B cell (primary cell): ENCODE measurements at regions not wholly inside any gene's neighbourhood (a gene's known extent, or its start where the extent isn't known, plus 50 kb on each side); places are given as distances from the start of the nearest gene placed in this dataset.

Experiments used
- ATAC-seq: fragments of 200-7000 bp; cut with Tn5 transposase; one replicate; pipeline ENCODE4 v1.10.0; 2021; ENCODE audit warnings: low read depth, mild to moderate bottlenecking, moderate number of reproducible peaks, moderate library complexity
- CTCF ChIA-PET: fragments of 350-600 bp; sonication (Branson Sonifier 250); formaldehyde crosslinking; loops from one replicate; lab custom pipeline; 2021; ENCODE audit warnings: antibody characterized with exemption, inconsistent platforms; lab: Charles Lee
- POLR2A ChIA-PET: fragments of 350-600 bp; sonication (Branson Sonifier 250); formaldehyde crosslinking; loops from one replicate; lab custom pipeline; 2021; ENCODE audit warnings: antibody characterized with exemption; lab: Charles Lee
- DNase-seq: peaks from one replicate; pipeline ENCODE4 v3.0.0; 2013
- H2AFZ ChIP-seq: 2 replicates; pipeline ENCODE4 v1.6.1; 2012; ENCODE audit warnings: mild to moderate bottlenecking, low read depth, low read length; ENCODE audit not compliant: insufficient read depth, poor library complexity, severe bottlenecking
- H3K27ac ChIP-seq, 2 donors: 1 replicate in 1 of 2; 2 replicates in 1 of 2; pipeline ENCODE4 v1.5.1; 2012 to 2013; ENCODE audit warnings: low read length in 2 of 2, mild to moderate bottlenecking in 2 of 2, moderate library complexity in 1 of 2
- H3K27me3 ChIP-seq, 4 experiments: fragments of 200-600 bp in 1 of 4; sonication (generic) in 1 of 4; replicated peaks in 1 of 4; 1 replicate in 2 of 4; 2 replicates in 2 of 4; pipeline versions ENCODE4 v1.6.1 to v1.7.0; 2013 to 2016; ENCODE audit warnings: low read length in 3 of 4, mild to moderate bottlenecking in 2 of 4, mixed read lengths in 1 of 4, moderate library complexity in 1 of 4; ENCODE audit not compliant: insufficient read depth in 4 of 4, control insufficient read depth in 3 of 4; ENCODE audit errors: control extremely low read depth in 1 of 4
- H3K36me3 ChIP-seq, 2 experiments: replicated peaks in 1 of 2; 1 replicate in 1 of 2; 2 replicates in 1 of 2; pipeline versions ENCODE4 v1.6.1 to v1.7.1; 2013; ENCODE audit warnings: low read length in 1 of 2; ENCODE audit not compliant: insufficient read depth in 2 of 2, control insufficient read depth in 1 of 2; ENCODE audit errors: control extremely low read depth in 1 of 2, extremely low read depth in 1 of 2
- H3K4me1 ChIP-seq, 2 donors: fragments of 200-600 bp in 1 of 2; sonication (generic) in 1 of 2; 1 replicate in 1 of 2; 2 replicates in 1 of 2; pipeline versions ENCODE4 v1.5.1 to v1.6.1; 2013 to 2017; ENCODE audit warnings: low read length in 2 of 2; ENCODE audit not compliant: control insufficient read depth in 2 of 2, insufficient read depth in 2 of 2
- H3K4me2 ChIP-seq: replicated peaks from 2 replicates; pipeline ENCODE3; 2012; ENCODE audit warnings: mild to moderate bottlenecking, low read depth, low read length; ENCODE audit not compliant: poor library complexity, severe bottlenecking
- H3K4me3 ChIP-seq, 5 experiments: fragments of 200-600 bp in 1 of 5; sonication (generic) in 1 of 5; 1 replicate in 3 of 5; 2 replicates in 2 of 5; pipeline versions ENCODE4 v1.5.1 to v1.7.0; 2011 to 2016; ENCODE audit warnings: low read length in 4 of 5, mild to moderate bottlenecking in 4 of 5, low read depth in 2 of 5, control low read depth in 1 of 5, moderate library complexity in 1 of 5; ENCODE audit not compliant: insufficient read depth in 1 of 5; ENCODE audit errors: control extremely low read depth in 1 of 5, extremely low read depth in 1 of 5
- H3K79me2 ChIP-seq: fragments of 200-600 bp; sonication (generic); one replicate; pipeline ENCODE4 v1.6.0; 2016; ENCODE audit warnings: low read length; ENCODE audit not compliant: control insufficient read depth, insufficient read depth
- H3K9ac ChIP-seq: fragments of 200-600 bp; sonication (generic); 2 replicates; pipeline ENCODE4 v1.6.1; 2017; ENCODE audit warnings: mild to moderate bottlenecking, low read length, moderate library complexity
- H3K9me3 ChIP-seq, 3 donors: one replicate each; pipeline versions ENCODE4 v1.6.1 to v1.7.1; 2013; ENCODE audit warnings: low read length in 2 of 3; ENCODE audit not compliant: control insufficient read depth in 2 of 3, insufficient read depth in 1 of 3; ENCODE audit errors: control extremely low read depth in 1 of 3
- H4K20me1 ChIP-seq: 2 replicates; pipeline ENCODE4 v1.6.0; 2012; ENCODE audit warnings: mild to moderate bottlenecking, low read length; ENCODE audit not compliant: insufficient read depth, control insufficient read depth, poor library complexity, severe bottlenecking
- H3K27ac Mint-ChIP-seq: one replicate; pipeline ENCODE4 v1.8.0; 2021; ENCODE audit warnings: mixed read lengths
- H3K27me3 Mint-ChIP-seq: one replicate; pipeline ENCODE4 v1.8.0; 2021; ENCODE audit warnings: mixed read lengths
- H3K4me1 Mint-ChIP-seq: one replicate; pipeline ENCODE4 v1.8.0; 2021; ENCODE audit warnings: mixed read lengths
- H3K4me3 Mint-ChIP-seq: one replicate; pipeline ENCODE4 v1.8.0; 2021; ENCODE audit warnings: mixed read lengths
- H3K9me3 Mint-ChIP-seq: one replicate; pipeline ENCODE4 v1.8.0; 2022; ENCODE audit warnings: mixed read lengths; ENCODE audit not compliant: insufficient read depth
- EZH2 ChIP-seq: IDR thresholded peaks from 2 replicates; pipeline ENCODE4 v1.6.1; 2012; ENCODE audit warnings: borderline replicate concordance, low read depth, mild to moderate bottlenecking, moderate library complexity, low read length; ENCODE audit not compliant: insufficient read depth, poor library complexity, severe bottlenecking
- WGBS: methylation state at CpG from one replicate; pipeline ENCODE4 v1.1.5; 2013; ENCODE audit warnings: missing lambda C conversion rate; ENCODE audit not compliant: insufficient coverage; 5-methylcytosine and 5-hydroxymethylcytosine counted together
- intact Hi-C: fragments of 100-400 bp; cut with micrococcal nuclease; formaldehyde crosslinking; loops from one replicate; pipeline ENCODE4 v1.10.0; 2022
- TF ChIP-seq, protein P1 (sequence below): fragments of 200-600 bp; IDR thresholded peaks from one replicate; pipeline ENCODE4 v1.8.0; 2022; ENCODE audit warnings: antibody characterized with exemption, mild to moderate bottlenecking

DNA sequence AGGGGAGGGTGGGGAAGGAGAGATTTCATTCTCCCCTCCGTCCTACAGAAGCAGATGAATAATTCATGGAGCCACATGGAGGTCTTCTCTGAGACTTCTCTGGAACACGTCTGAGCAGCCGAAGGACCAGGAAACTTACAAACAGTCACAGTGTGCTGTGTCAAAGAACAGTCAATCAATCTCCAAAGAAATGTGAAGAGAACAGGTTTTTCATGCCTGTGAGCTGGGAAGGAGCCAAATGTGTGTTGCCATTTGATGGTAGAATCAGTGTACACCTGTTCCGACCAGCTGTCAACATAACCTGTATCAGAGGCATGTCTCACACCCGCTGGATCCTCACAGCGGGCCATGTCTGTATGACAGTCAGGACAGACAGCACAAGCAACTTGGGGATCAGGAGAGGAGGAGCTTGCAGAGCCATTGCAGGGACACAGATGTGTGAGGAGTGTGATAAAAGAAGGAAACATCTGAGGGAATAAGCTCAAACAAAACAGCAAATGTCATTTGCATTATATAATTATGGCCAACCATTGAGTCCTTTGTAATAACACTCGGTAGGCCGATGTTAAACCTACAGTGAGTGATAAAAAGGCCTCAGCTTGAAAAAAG lies 298.5 kb downstream of the EN1 start:
- Histone ChIP-seq H3K79me2 (no peaks in the 10 kb centered on the region), H3K27ac (no peak overlapping the region), H2AFZ (no peak overlapping the region), H3K4me1 (no peaks in the 10 kb centered on the region), H4K20me1 (no peaks in the 10 kb centered on the region), H3K36me3 (no peaks in the 10 kb centered on the region), H3K9me3 (no peaks in the 10 kb centered on the region), H3K4me3 (no peak overlapping the region), H3K27me3 (no peaks in the 10 kb centered on the region), H3K9ac (no peak overlapping the region), H3K4me2 (no peak overlapping the region)
- no peak for ATAC-seq
- ChIA-PET CTCF (no interaction called here), POLR2A (no interaction called here)
- DNase-seq, result no peak
- no peaks in the 10 kb centered on the region for H3K9me3 Mint-ChIP-seq
- peaks cover 9% of the 10 kb centered on the region for H3K27me3 Mint-ChIP-seq
- no peak overlapping the region for H3K27ac Mint-ChIP-seq
- H3K4me3 Mint-ChIP-seq, result no peak overlapping the region
- intact Hi-C loops, result no loop called here
- no peaks in the 10 kb centered on the region for H3K4me1 Mint-ChIP-seq
- WGBS, result 69% methylated on average over 5 of the region's 8 CpGs
- TF ChIP-seq, protein P1, sequence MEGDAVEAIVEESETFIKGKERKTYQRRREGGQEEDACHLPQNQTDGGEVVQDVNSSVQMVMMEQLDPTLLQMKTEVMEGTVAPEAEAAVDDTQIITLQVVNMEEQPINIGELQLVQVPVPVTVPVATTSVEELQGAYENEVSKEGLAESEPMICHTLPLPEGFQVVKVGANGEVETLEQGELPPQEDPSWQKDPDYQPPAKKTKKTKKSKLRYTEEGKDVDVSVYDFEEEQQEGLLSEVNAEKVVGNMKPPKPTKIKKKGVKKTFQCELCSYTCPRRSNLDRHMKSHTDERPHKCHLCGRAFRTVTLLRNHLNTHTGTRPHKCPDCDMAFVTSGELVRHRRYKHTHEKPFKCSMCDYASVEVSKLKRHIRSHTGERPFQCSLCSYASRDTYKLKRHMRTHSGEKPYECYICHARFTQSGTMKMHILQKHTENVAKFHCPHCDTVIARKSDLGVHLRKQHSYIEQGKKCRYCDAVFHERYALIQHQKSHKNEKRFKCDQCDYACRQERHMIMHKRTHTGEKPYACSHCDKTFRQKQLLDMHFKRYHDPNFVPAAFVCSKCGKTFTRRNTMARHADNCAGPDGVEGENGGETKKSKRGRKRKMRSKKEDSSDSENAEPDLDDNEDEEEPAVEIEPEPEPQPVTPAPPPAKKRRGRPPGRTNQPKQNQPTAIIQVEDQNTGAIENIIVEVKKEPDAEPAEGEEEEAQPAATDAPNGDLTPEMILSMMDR, result no peak
- TF ChIP-seq EZH2, result no peak

DNA sequence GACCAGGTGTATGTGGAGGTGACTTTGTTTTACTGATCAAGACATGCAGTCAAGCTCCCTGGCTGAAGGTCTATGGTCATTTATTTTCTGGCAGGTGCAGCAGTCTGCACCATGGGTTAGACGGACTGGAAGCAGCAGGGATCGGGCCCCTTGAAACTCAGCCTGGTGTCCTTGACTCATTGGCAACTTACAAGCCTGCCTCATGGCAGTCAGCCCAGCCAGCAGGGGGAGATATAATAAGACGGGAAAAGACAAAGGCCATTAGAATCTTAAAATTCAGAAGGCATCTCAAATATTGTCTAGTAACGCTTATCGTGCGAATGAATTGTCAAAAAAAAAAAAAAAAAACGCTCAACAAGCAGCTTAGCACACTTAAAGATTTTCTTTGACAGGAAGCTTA lies 308.2 kb downstream of the EN1 start:
- Histone ChIP-seq H3K79me2 (no peaks in the 10 kb centered on the region), H2AFZ (no peak overlapping the region), H3K9ac (no peak overlapping the region), H3K4me3 (no peak overlapping the region), H3K27ac (no peak overlapping the region), H3K4me2 (no peak overlapping the region), H3K36me3 (no peaks in the 10 kb centered on the region), H3K9me3 (no peaks in the 10 kb centered on the region), H4K20me1 (no peaks in the 10 kb centered on the region), H3K4me1 (no peaks in the 10 kb centered on the region), H3K27me3 (no peaks in the 10 kb centered on the region)
- Mint-ChIP-seq H3K4me3 (no peak overlapping the region), H3K27ac (no peak overlapping the region), H3K9me3 (no peaks in the 10 kb centered on the region), H3K27me3 (no peaks in the 10 kb centered on the region), H3K4me1 (no peaks in the 10 kb centered on the region)
- ATAC-seq (no peak), DNase-seq (no peak)
- 79% methylated on average over 5 of the region's 7 CpGs for WGBS
- intact Hi-C loops, result no loop called here
- no peak for TF ChIP-seq EZH2
- TF ChIP-seq, protein P1, result no peak
- ChIA-PET CTCF (no interaction called here), POLR2A (no interaction called here)
